GM12865 (cell line): ENCODE measurements at regions not wholly inside any gene's neighbourhood (a gene's known extent, or its start where the extent isn't known, plus 50 kb on each side); places are given as distances from the start of the nearest gene placed in this dataset.

ENCODE experiments used
- DNase-seq: peaks from one replicate; pipeline ENCODE4 v3.0.0; 2010; ENCODE audit warnings: low read depth
- H3K4me3 ChIP-seq: 2 replicates; pipeline ENCODE4 v1.5.1; 2011; ENCODE audit warnings: mild to moderate bottlenecking, low read depth, low read length, control low read depth
- CTCF ChIP-seq: IDR thresholded peaks from 2 replicates; pipeline ENCODE4 v1.5.1; 2011; ENCODE audit warnings: low read length, control low read depth, low read depth, inconsistent platforms; ENCODE audit not compliant: insufficient read depth; ENCODE audit errors: missing control alignments

GRCh38 chr20:16801919-16802651 lies 53.9 kb downstream of the OTOR start:
- peak; percentile 63 for DNase-seq
- TF ChIP-seq CTCF: peak; percentile 82
- H3K4me3 ChIP-seq: no peak overlapping the region

- TF ChIP-seq CTCF: no peak
- DNase-seq: no peak
- H3K4me3 ChIP-seq: no peak overlapping the region
Observed at GRCh38 chr20:16802652-16802935, 54.4 kb downstream of the OTOR start.

- peak; percentile 50 for DNase-seq
- TF ChIP-seq CTCF: peak; percentile 80
- H3K4me3 ChIP-seq: no peak overlapping the region
Observed at GRCh38 chr20:16803965-16804792, 56.0 kb downstream of the OTOR start.

DNA sequence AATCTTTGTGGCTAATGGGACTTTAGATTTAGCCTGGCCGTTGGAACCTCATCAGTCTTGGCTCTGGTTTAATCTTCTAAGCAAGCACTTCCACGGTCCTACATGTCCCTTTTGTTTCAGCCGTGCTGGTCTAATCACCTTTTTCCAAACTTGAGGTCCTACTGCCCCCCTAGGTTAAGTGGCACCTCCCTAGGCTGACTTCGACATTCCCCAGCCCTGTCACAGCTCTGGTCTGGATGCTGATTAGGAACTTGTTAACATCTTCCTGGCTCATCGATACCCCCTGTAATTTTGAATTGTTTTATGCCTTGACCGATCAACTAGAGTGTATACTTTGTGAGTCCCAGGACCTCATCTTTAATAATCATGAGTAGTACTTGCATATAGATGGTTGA lies 56.6 kb downstream of the OTOR start:
- DNase-seq: no peak
- TF ChIP-seq CTCF: no peak
- H3K4me3 ChIP-seq: no peak overlapping the region

GRCh38 chr20:16806061-16806460 lies 57.9 kb downstream of the OTOR start:
- H3K4me3 ChIP-seq: no peak overlapping the region
- no peak for TF ChIP-seq CTCF
- DNase-seq: no peak

- TF ChIP-seq CTCF: no peak
- no peak for DNase-seq
- H3K4me3 ChIP-seq: no peak overlapping the region
Observed at GRCh38 chr20:16806886-16807285, 58.7 kb downstream of the OTOR start.
